ENCODE measurements at regions not wholly inside any gene's neighbourhood (a gene's known extent, or its start where the extent isn't known, plus 50 kb on each side); places are given as distances from the start of the nearest gene placed in this dataset.

DNA sequence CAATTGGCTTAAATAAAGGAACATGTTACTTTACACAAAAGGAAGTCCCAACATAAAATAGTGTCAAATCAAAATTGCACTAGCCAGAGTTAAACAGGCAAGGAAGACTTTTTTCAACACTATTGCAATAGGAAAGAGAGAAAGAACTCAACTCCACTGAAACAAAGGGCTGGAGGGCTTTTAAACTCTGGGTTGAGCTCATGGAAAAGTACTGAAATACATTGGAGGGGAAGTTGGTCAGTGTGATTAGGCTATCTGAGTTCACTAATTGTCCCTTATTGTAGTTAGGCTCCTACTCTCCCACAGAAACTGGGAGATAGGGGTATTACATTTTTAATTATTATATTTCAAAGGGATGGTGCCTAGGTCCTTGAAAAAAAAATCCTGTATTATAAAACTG is 491.2 kb upstream of the LCORL start:
- Histone ChIP-seq H2AFZ (ENCODE audit: low read length) (no peak overlapping the region), H3K27ac (ENCODE audit: extremely low read length, insufficient read depth, low read length) (no peak overlapping the region), H3K4me1 (ENCODE audit: insufficient read depth, low read length) (no peaks in the 10 kb centered on the region), H3K36me3 (replicated peaks in 1 of 2; ENCODE audit: control insufficient read depth in 1 of 2, insufficient read depth in 2 of 2, low read length in 2 of 2) (no peaks in the 10 kb centered on the region), H3K4me3 (replicated peaks in 1 of 3; ENCODE audit: insufficient read depth in 1 of 3, low read depth in 2 of 3, low read length in 3 of 3) (no peak overlapping the region), H3K79me2 (ENCODE audit: insufficient read depth, low read length) (no peaks in the 10 kb centered on the region), H3K4me2 (ENCODE audit: low read depth, low read length) (no peak overlapping the region), H3K9me3 (ENCODE audit: low read length) (no peaks in the 10 kb centered on the region), H3K9ac (ENCODE audit: insufficient read depth, low read depth, low read length) (no peak overlapping the region), H3K27me3 (ENCODE audit: control insufficient read depth in 1 of 2, insufficient read depth in 2 of 2, low read length in 2 of 2) (no peaks in the 10 kb centered on the region), H4K20me1 (ENCODE audit: insufficient read depth, low read length) (no peaks in the 10 kb centered on the region)
- intact Hi-C loops (cut with micrococcal nuclease; ENCODE audit: unreplicated experiment) (no loop called here), in situ Hi-C loops (cut with HindIII; ENCODE audit: extremely low pct_ligation_motif_present, low pct_unique_long_range_greater_than_20kb) (no loop called here)
- FAIRE-seq (no peak), ATAC-seq (no peak), DNase-seq (ENCODE audit: low spot score) (no peak)
- CTCF ChIA-PET (ENCODE audit: low intra/inter-chr PET ratio, low total read pairs): no interaction called here
- TF ChIP-seq, protein P1, sequence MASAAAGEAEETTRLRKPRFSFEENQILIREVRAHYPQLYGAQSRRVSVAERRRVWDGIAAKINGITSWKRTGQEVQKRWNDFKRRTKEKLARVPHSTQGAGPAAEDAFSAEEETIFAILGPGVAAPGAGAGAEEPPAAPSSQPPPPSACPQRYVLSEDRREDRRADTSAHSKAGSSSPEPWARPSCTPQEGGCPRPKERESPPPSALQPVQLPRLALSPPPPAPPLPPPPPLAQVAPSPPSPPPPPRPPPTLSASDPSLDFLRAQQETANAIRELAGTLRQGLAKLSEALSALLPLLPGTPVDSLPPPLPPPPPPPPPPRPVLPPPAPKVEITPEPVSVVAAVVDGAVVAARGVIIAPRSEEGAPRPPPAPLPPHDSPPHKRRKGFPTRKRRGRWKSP (CRISPR knock-in tag; IDR thresholded peaks at IDR 0.05): no peak
- TF ChIP-seq ZNF75D (CRISPR knock-in tag; IDR thresholded peaks at IDR 0.05; ENCODE audit: borderline replicate concordance): no peak
- TF ChIP-seq ZFY (CRISPR knock-in tag; IDR thresholded peaks at IDR 0.05): no peak
- TF ChIP-seq ZNF569 (CRISPR knock-in tag; IDR thresholded peaks at IDR 0.05; ENCODE audit: borderline replicate concordance): no peak
- POLR2A ChIA-PET: no interaction called here
- no TSS peak for BruUV-seq (replicated peaks)

DNA sequence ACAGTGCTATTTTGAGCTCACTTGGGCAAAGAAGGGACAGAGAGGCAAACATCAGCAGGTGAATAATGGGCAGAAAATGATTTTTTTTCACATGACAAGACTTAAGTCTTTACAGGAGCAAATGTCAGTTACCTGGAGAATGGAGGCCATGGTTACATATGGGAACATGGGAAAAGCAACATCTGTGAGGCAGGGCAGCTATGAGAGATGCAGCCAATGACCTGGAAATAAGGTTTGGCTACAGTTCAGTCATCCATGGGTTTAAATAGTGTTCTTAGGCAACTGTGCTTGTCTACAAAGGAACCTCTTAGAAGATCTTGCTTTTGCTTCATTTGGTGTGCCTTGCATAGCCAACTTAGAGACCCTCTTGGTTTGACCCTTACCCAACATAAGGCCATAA is 490.2 kb upstream of the LCORL start:
- ChIA-PET CTCF (ENCODE audit: low intra/inter-chr PET ratio, low total read pairs) (no interaction called here), POLR2A (no interaction called here)
- Histone ChIP-seq H3K27me3 (ENCODE audit: control insufficient read depth in 1 of 2, insufficient read depth in 2 of 2, low read length in 2 of 2) (no peaks in the 10 kb centered on the region), H3K4me2 (ENCODE audit: low read depth, low read length) (no peak overlapping the region), H3K79me2 (ENCODE audit: insufficient read depth, low read length) (no peaks in the 10 kb centered on the region), H3K4me1 (ENCODE audit: insufficient read depth, low read length) (no peaks in the 10 kb centered on the region), H2AFZ (ENCODE audit: low read length) (no peak overlapping the region), H4K20me1 (ENCODE audit: insufficient read depth, low read length) (no peaks in the 10 kb centered on the region), H3K27ac (ENCODE audit: extremely low read length, insufficient read depth, low read length) (no peak overlapping the region), H3K9ac (ENCODE audit: insufficient read depth, low read depth, low read length) (no peak overlapping the region), H3K4me3 (replicated peaks in 1 of 3; ENCODE audit: insufficient read depth in 1 of 3, low read depth in 2 of 3, low read length in 3 of 3) (no peak overlapping the region), H3K36me3 (replicated peaks in 1 of 2; ENCODE audit: control insufficient read depth in 1 of 2, insufficient read depth in 2 of 2, low read length in 2 of 2) (no peaks in the 10 kb centered on the region), H3K9me3 (ENCODE audit: low read length) (no peaks in the 10 kb centered on the region)
- FAIRE-seq (no peak), DNase-seq (ENCODE audit: low spot score) (no peak), ATAC-seq (no peak)
- in situ Hi-C loops (cut with HindIII; ENCODE audit: extremely low pct_ligation_motif_present, low pct_unique_long_range_greater_than_20kb): no loop called here
- intact Hi-C loops (cut with micrococcal nuclease; ENCODE audit: unreplicated experiment): no loop called here
- no peak for TF ChIP-seq NFYC (CRISPR knock-in tag; IDR thresholded peaks at IDR 0.05)
- no peak for TF ChIP-seq RBAK (CRISPR knock-in tag; IDR thresholded peaks at IDR 0.05)
- no peak for TF ChIP-seq ZNF256 (CRISPR knock-in tag; conservative IDR thresholded peaks at IDR 0.05)
- no peak for TF ChIP-seq ZNF44 (CRISPR knock-in tag; IDR thresholded peaks at IDR 0.05)
- TF ChIP-seq ZNF564 (CRISPR knock-in tag; IDR thresholded peaks at IDR 0.05): no peak
- no peak for TF ChIP-seq NFE2L1 (CRISPR knock-in tag; IDR thresholded peaks at IDR 0.05; ENCODE audit: borderline replicate concordance)
- TF ChIP-seq MIER2 (CRISPR knock-in tag; IDR thresholded peaks at IDR 0.05): no peak
- BruUV-seq (replicated peaks): no TSS peak

Data from HepG2 (cell line).